ENCODE measurements at regions not wholly inside any gene's neighbourhood (a gene's known extent, or its start where the extent isn't known, plus 50 kb on each side); places are given as distances from the start of the nearest gene placed in this dataset.

GRCh38 chr9:12874395-12874794, 99.6 kb downstream of the LURAP1L start:
- no peak for DNase-seq

DNA sequence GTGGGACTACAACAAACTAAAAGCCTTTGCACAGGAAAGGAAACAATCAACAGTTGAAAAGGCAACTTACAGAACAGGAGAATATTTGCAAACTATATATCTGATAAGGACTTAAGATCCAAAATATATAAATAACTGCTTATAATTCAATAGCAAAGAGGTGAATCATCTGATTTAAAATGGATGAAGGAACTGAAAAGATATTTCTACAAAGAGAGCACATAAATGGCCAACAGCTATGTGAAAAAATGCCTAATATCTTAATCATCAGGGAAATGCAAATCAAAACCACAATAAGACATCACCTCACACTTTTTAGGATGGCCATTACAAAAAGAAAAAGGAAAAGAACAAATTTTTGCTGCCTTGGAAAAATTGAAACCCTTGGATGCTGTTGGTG, 100.4 kb downstream of the LURAP1L start:
- DNase-seq, result peak; percentile 70

DNA sequence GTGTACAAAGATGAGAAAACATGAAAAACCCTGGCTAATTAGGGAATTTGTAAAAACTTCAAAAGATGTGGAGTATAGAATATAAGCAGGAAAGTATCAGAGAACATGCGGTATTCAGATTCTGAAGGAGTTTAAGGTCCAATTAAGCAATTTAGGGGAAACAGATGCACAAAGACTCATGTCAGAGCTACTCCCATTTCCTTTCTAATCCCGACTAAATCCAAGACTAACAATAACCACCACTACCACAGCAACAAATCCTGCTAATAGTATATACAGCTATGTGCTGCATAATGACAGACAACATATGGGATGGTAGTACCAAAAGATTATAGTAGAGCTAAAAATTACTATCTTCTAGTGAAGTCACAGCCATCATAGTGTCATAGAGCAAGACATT, 102.1 kb downstream of the LURAP1L start:
- DNase-seq, result no peak

- no peak for DNase-seq
Observed at GRCh38 chr9:12878351-12878978, 103.6 kb downstream of the LURAP1L start.

- no peak for DNase-seq
Observed at GRCh38 chr9:12879961-12880360, 105.1 kb downstream of the LURAP1L start.

DNA sequence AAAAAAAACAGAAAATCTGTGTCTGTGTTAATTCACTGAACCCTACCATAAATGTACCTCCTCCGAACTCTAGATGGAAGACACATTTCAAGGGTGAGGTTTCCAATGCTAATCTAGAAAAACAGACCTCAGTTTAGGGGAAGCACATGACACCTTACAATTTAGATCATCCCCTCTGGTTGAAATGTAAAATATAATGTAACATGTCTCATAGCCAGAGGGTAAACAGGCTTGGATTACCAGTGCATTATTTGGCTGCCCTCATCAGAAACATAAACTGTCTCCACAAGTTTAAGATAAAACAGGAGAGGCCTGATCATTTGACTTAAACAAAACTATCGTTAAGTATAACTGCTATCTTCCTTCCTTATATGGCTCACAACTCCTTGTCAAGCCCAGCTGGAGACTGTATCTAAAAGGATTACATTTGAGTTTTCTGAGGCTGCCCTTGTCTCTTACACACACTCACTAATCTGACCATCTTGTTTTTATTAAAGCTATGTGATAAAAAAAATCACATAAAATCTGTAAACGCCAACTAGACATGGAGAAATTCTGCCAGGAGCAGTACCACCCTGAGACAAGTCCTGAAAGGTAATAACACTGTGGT, 105.7 kb downstream of the LURAP1L start:
- DNase-seq, result peak; percentile 30

DNA sequence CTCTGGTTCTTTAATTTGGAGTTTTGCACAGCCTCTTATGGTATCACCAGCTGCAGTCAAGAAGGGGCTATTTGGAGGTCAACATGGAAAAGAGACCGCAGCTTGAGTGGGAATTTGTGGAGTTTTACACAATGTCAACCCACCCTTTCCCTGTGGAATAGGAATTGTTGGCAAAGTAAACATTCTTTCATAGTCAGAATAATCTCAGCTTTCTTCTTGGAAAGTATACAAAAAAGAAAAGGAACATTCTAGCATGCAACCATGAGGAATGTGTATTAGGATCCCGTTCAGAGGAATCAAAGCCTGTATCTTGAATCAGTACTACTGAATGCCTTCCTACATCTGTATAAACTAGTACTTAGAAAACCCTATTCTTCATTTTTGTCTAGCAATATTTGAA, 107.6 kb downstream of the LURAP1L start:
- DNase-seq, result peak; percentile 96

- DNase-seq, result peak; percentile 81
Observed at GRCh38 chr9:12884736-12885395, 110.0 kb downstream of the LURAP1L start.

- no peak for DNase-seq
Observed at GRCh38 chr9:12889402-12890106, 114.7 kb downstream of the LURAP1L start.

GRCh38 chr9:12891588-12891987, 116.8 kb downstream of the LURAP1L start:
- DNase-seq, result no peak

DNA sequence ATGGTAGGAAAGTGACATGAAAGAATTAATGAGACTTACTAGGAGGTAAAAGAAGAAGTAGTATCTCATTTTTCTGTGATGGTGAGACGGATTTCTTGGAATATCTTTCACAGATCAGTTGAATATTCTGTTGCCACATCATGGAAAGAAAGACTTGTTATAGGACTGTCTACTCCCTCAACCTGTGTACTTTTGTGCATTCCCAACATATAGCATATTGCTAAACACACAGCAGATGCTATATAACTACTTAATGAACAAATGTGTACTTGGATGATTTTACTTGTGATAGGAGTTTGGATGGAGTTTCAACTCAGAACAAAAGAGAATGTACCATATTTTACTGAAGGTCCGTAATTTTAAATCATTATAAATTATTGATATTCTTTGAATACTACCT, 128.5 kb downstream of the LURAP1L start:
- no peak for DNase-seq

- no peak for DNase-seq
Observed at GRCh38 chr9:12904261-12905000, 129.6 kb downstream of the LURAP1L start.

- no peak for DNase-seq
Observed at GRCh38 chr9:12906646-12907045, 131.8 kb downstream of the LURAP1L start.

GRCh38 chr9:12908895-12909294, 134.1 kb downstream of the LURAP1L start:
- no peak for DNase-seq

- DNase-seq, result no peak
Observed at GRCh38 chr9:12915366-12915954, 140.6 kb downstream of the LURAP1L start.

- no peak for DNase-seq
Observed at GRCh38 chr9:12916042-12916441, 141.2 kb downstream of the LURAP1L start.

- DNase-seq, result no peak
Observed at GRCh38 chr9:12920437-12920836, 145.6 kb downstream of the LURAP1L start.

DNA sequence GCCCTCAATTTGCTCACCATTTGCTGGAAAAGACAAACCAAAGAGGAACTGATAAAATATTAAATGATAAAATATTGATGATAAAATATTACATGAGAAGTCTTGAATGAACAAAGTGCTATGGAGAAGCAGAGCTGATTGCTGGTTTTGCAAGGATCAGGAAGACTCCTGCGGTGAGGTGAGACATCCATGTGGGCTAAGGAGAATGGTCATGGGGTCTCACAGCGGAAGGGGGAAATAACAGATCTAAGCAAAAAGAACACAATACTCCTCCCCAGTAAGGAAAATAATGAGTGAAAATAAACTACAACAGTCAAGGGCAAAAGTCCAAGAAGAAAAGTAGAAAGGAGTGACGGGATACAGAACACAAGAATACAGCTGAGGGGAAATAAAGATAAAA, 146.8 kb downstream of the LURAP1L start:
- no peak for DNase-seq

DNA sequence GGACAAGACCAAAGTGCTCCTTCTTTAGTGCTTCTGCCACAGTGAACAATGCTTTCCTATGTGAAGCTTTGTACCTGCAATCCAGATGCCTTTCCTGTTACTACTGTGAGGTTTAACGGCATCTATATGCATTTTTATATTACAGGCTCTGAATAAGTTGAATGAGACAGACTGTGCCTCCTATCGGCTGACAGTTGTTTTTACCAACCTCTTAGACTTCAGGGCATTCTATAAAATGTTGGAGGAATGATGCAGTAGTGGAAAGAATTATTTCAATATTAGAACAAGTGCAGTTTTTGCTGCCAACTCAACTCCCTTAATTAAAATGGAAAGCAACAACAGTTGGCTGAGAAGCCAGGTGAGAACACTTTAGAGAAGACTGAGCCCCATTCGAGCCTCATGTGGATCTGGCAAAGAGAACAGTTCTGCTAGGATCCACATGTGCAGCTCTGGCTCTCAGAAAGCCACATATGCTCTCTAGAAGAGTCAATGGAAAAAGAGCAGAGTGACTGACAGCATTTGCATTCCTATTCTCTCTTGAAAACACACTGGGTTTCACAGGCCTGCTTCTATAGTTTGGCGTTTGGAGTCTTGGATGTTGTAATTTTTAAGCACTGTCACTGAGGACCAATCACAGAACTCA, 147.5 kb downstream of the LURAP1L start:
- no peak for DNase-seq

DNA sequence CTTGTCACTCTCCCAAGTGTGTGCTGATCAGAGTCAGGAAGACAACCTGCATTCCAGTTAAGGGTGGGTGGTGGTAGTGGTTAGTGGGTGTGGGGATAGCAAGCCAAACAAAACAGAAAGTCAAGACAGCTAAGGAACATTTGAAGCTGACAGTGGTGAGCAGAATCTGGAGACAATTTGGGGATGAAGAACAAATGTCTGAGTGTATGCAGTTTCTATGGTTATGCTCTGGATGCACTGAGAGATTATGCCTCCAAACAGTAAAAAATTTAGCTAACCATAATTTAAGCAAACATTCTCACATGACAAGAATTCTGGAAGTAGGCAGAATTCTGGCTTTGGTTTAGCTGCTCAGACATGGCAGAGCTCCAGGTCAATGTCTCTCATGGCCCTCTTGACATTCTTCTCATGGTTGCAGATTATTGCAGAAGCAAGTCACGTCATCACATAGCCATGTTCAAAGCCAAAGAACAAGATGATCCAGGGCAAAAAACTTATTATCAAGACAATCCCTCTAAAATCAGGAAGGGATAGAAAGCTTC, 148.7 kb downstream of the LURAP1L start:
- DNase-seq, result peak; percentile 98

DNA sequence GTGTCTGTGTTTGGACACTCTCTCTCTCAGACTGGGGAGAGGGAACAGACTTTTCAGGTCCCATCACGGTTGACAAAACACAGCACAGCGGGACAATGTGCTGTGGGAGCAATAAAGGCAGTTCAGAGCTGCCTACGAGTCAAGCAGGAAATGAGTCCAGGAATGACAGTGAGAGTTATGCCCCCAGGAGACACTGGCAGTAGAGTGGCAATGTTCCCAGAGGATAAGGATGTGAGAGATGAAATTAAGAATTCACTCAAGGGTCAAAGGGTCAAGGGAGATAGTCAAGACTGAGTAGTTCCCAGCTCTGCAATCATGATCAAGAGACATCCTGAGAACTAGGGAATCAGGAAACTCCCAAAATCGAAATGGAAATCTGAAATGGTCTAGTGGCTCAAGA, 156.1 kb downstream of the LURAP1L start:
- DNase-seq, result peak; percentile 74

GRCh38 chr9:12933957-12934356, 159.1 kb downstream of the LURAP1L start:
- peak; percentile 86 for DNase-seq

Measured in fibroblast of skin of back (primary cell).